Neural progenitor cell (in vitro differentiated cells): ENCODE measurements at regions not wholly inside any gene's neighbourhood (a gene's known extent, or its start where the extent isn't known, plus 50 kb on each side); places are given as distances from the start of the nearest gene placed in this dataset. TPM values are rescaled to one million over a fixed set of nuclear protein-coding genes. Genes with fewer than 3 reads are reported as not detected.

Experiments
- DNase-seq: peaks from one replicate; pipeline ENCODE4 v3.0.0-alpha.2; 2016; ENCODE audit warnings: low spot score
- H2AFZ ChIP-seq: fragments of 200-600 bp; sonication (generic); replicated peaks from 2 replicates; pipeline ENCODE4 v1.6.1; 2016; ENCODE audit warnings: antibody characterized with exemption
- H3F3A ChIP-seq: fragments of 200-600 bp; sonication (generic); 2 replicates; pipeline ENCODE4 v1.6.1; 2016; ENCODE audit warnings: antibody characterized with exemption, low read depth
- H3K27ac ChIP-seq: fragments of 200-600 bp; sonication (generic); 2 replicates; pipeline ENCODE4 v1.5.1; 2016; ENCODE audit warnings: mild to moderate bottlenecking
- H3K27me3 ChIP-seq: fragments of 200-600 bp; sonication (generic); 2 replicates; pipeline ENCODE4 v1.6.1; 2016; ENCODE audit warnings: mild to moderate bottlenecking, moderate library complexity
- H3K36me3 ChIP-seq: fragments of 200-600 bp; sonication (generic); 2 replicates; pipeline ENCODE4 v1.5.1; 2016
- H3K4me1 ChIP-seq: fragments of 200-600 bp; sonication (generic); 2 replicates; pipeline ENCODE4 v1.6.1; 2016; ENCODE audit warnings: mixed run types
- H3K4me2 ChIP-seq: fragments of 200-600 bp; sonication (generic); 2 replicates; pipeline ENCODE4 v1.6.1; 2016
- H3K4me3 ChIP-seq: fragments of 200-600 bp; sonication (generic); 2 replicates; pipeline ENCODE4 v1.5.1; 2016
- H3K79me2 ChIP-seq: fragments of 200-600 bp; sonication (generic); 2 replicates; pipeline ENCODE4 v1.6.1; 2016; ENCODE audit warnings: low read depth
- H3K9ac ChIP-seq: fragments of 200-600 bp; sonication (generic); 2 replicates; pipeline ENCODE4 v1.6.1; 2016
- H3K9me3 ChIP-seq: fragments of 200-600 bp; sonication (generic); 2 replicates; pipeline ENCODE4 v1.5.1; 2016; ENCODE audit warnings: low read depth
- H4K20me1 ChIP-seq: fragments of 200-600 bp; sonication (generic); 2 replicates; pipeline ENCODE4 v1.6.1; 2016; ENCODE audit warnings: low read depth
- H3K27ac Mint-ChIP-seq: 3 replicates; pipeline ENCODE4 v1.8.0; 2021; ENCODE audit warnings: mixed read lengths
- H3K27me3 Mint-ChIP-seq: 2 replicates; pipeline ENCODE4 v1.8.0; 2022; ENCODE audit warnings: low read depth, mild to moderate bottlenecking, inconsistent platforms, moderate library complexity, mixed read lengths; ENCODE audit not compliant: insufficient read depth
- H3K36me3 Mint-ChIP-seq: 3 replicates; pipeline ENCODE4 v1.8.0; 2021; ENCODE audit warnings: mixed read lengths
- H3K4me1 Mint-ChIP-seq: 3 replicates; pipeline ENCODE4 v1.8.0; 2021; ENCODE audit warnings: mixed read lengths
- H3K4me3 Mint-ChIP-seq: 3 replicates; pipeline ENCODE4 v1.8.0; 2021; ENCODE audit warnings: mild to moderate bottlenecking, moderate library complexity, mixed read lengths
- H3K9me3 Mint-ChIP-seq: 3 replicates; pipeline ENCODE4 v1.8.0; 2020; ENCODE audit warnings: mixed read lengths
- CTCF ChIP-seq: fragments of 200-600 bp; sonication (generic); IDR thresholded peaks from 2 replicates; pipeline ENCODE4 v1.5.1; 2017; ENCODE audit warnings: antibody characterized with exemption, mild to moderate bottlenecking
- EZH2 ChIP-seq: fragments of 200-600 bp; sonication (generic); IDR thresholded peaks from 2 replicates; pipeline ENCODE4 v1.6.1; 2017; ENCODE audit warnings: antibody characterized with exemption, mild to moderate bottlenecking, moderate library complexity
- EZH2phosphoT487 ChIP-seq: fragments of 200-600 bp; sonication (generic); IDR thresholded peaks from 2 replicates; pipeline ENCODE4 v1.6.1; 2017; ENCODE audit warnings: antibody characterized with exemption
- microRNA-seq: library from miRNA; unstranded; fragments of <30 nt; microRNA quantifications from one replicate; pipeline ENCODE4, GENCODE V29; 2016
- small RNA-seq: library from RNA; depleted of rRNA; stranded (forward); fragments of <200 nt; gene quantifications from one replicate; pipeline ENCODE3, GENCODE V24; 2015

- H3K9me3 Mint-ChIP-seq: no peaks in the 10 kb centered on the region
- DNase-seq: no peak
- H3F3A ChIP-seq: no peaks in the 10 kb centered on the region
- peaks cover 9% of the 10 kb centered on the region for H4K20me1 ChIP-seq
- no peak overlapping the region for H3K4me2 ChIP-seq
- H3K36me3 Mint-ChIP-seq: no peaks in the 10 kb centered on the region
- TF ChIP-seq CTCF: no peak
- no peak for TF ChIP-seq EZH2phosphoT487
- no peak for TF ChIP-seq EZH2
- H3K4me1 ChIP-seq: no peaks in the 10 kb centered on the region
- peaks cover 22% of the 10 kb centered on the region for H3K27me3 Mint-ChIP-seq
- H3K9me3 ChIP-seq: no peaks in the 10 kb centered on the region
- H3K79me2 ChIP-seq: no peaks in the 10 kb centered on the region
- no peak overlapping the region for H2AFZ ChIP-seq
- H3K9ac ChIP-seq: no peak overlapping the region
- no peak overlapping the region for H3K4me3 ChIP-seq
- H3K4me3 Mint-ChIP-seq: no peak overlapping the region
- no peak overlapping the region for H3K27ac ChIP-seq
- no peaks in the 10 kb centered on the region for H3K36me3 ChIP-seq
- peaks cover 5% of the 10 kb centered on the region for H3K27me3 ChIP-seq
- no peak overlapping the region for H3K27ac Mint-ChIP-seq
- peaks cover 3% of the 10 kb centered on the region for H3K4me1 Mint-ChIP-seq
These were observed 51.2 kb upstream of the SLCO4A1 start for GRCh38 chr20:62591122-62591468.

GRCh38 chr20:62591591-62591990 is 50.7 kb upstream of the SLCO4A1 start:
- H3K27ac ChIP-seq: no peak overlapping the region
- H3K9me3 Mint-ChIP-seq: no peaks in the 10 kb centered on the region
- no peaks in the 10 kb centered on the region for H3F3A ChIP-seq
- no peaks in the 10 kb centered on the region for H3K79me2 ChIP-seq
- H3K9ac ChIP-seq: no peak overlapping the region
- TF ChIP-seq EZH2phosphoT487 (no peak), CTCF (no peak), EZH2 (no peak)
- no peaks in the 10 kb centered on the region for H3K36me3 ChIP-seq
- H3K36me3 Mint-ChIP-seq: no peaks in the 10 kb centered on the region
- no peak overlapping the region for H3K4me3 Mint-ChIP-seq
- H3K4me2 ChIP-seq: no peak overlapping the region
- DNase-seq: no peak
- H3K4me1 Mint-ChIP-seq: peaks cover 3% of the 10 kb centered on the region
- no peak overlapping the region for H2AFZ ChIP-seq
- H3K27ac Mint-ChIP-seq: no peak overlapping the region
- no peak overlapping the region for H3K4me3 ChIP-seq
- peaks cover 9% of the 10 kb centered on the region for H4K20me1 ChIP-seq
- no peaks in the 10 kb centered on the region for H3K9me3 ChIP-seq
- H3K27me3 ChIP-seq: peaks cover 5% of the 10 kb centered on the region
- peaks cover 22% of the 10 kb centered on the region for H3K27me3 Mint-ChIP-seq
- H3K4me1 ChIP-seq: no peaks in the 10 kb centered on the region

Small RNA genes in the stretch of these regions (microRNA-seq; reads per million reads assigned to microRNA genes)
- not detected for gene MIR1-1
- not detected for gene MIR133A2

Small RNA genes in the stretch of these regions (small RNA-seq; reads per million reads assigned to genes)
- gene MIR1-1: not detected
